H1 (cell line): ENCODE measurements at regions not wholly inside any gene's neighbourhood (a gene's known extent, or its start where the extent isn't known, plus 50 kb on each side); places are given as distances from the start of the nearest gene placed in this dataset.

ENCODE experiments used
- CTCF ChIA-PET: fragments of 300-600 bp; sonication (Branson Sonifier 250); formaldehyde crosslinking; loops from one replicate; lab custom pipeline; 2021; ENCODE audit not compliant: partially characterized antibody; lab: Charles Lee
- POLR2A ChIA-PET: fragments of 300-600 bp; sonication (Branson Sonifier 250); formaldehyde crosslinking; loops from one replicate; lab custom pipeline; 2021; ENCODE audit warnings: inconsistent platforms; ENCODE audit not compliant: partially characterized antibody; lab: Charles Lee
- DNase-seq, 2 experiments: peaks; one replicate each; pipeline versions ENCODE4 v3.0.0 to v3.0.0-alpha.2; 2010 to 2022; ENCODE audit warnings: low spot score in 2 of 2, low read depth in 1 of 2, mixed read lengths in 1 of 2
- FAIRE-seq: peaks from 2 replicates; lab custom pipeline; 2011; peaks lifted over from hg19 to GRCh38; lab: Jason Lieb, UNC
- H2AFZ ChIP-seq: 2 replicates; pipeline ENCODE4 v1.8.1; 2012; ENCODE audit warnings: low read length, inconsistent platforms
- H2AK5ac ChIP-seq: 2 replicates; pipeline ENCODE4 v1.6.1; 2013; ENCODE audit warnings: low read depth, low read length
- H2BK120ac ChIP-seq: replicated peaks from 2 replicates; pipeline ENCODE3; 2013; ENCODE audit warnings: low read depth, low read length, inconsistent platforms
- H2BK12ac ChIP-seq: 2 replicates; pipeline ENCODE4 v1.6.1; 2013; ENCODE audit warnings: low read depth, low read length
- H2BK15ac ChIP-seq: 2 replicates; pipeline ENCODE4 v1.6.1; 2013; ENCODE audit warnings: low read length
- H2BK20ac ChIP-seq: 2 replicates; pipeline ENCODE4 v1.6.1; 2013; ENCODE audit warnings: low read length
- H2BK5ac ChIP-seq: 2 replicates; pipeline ENCODE4 v1.6.1; 2013; ENCODE audit warnings: low read depth, low read length
- H3K14ac ChIP-seq: 2 replicates; pipeline ENCODE4 v1.6.1; 2013; ENCODE audit warnings: inconsistent platforms; ENCODE audit not compliant: insufficient read length
- H3K18ac ChIP-seq: 2 replicates; pipeline ENCODE4 v1.6.1; 2013; ENCODE audit warnings: low read length; ENCODE audit errors: extremely low read depth
- H3K23ac ChIP-seq: 2 replicates; pipeline ENCODE4 v1.6.1; 2013; ENCODE audit warnings: inconsistent platforms; ENCODE audit not compliant: insufficient read length
- H3K23me2 ChIP-seq: 2 replicates; pipeline ENCODE4 v1.6.1; 2013; ENCODE audit warnings: low read depth, low read length
- H3K27ac ChIP-seq: 2 replicates; pipeline ENCODE4 v1.6.1; 2011; ENCODE audit warnings: low read depth, low read length, inconsistent platforms
- H3K27me3 ChIP-seq, 4 experiments: replicated peaks in 1 of 4; 1 replicate in 1 of 4; 2 replicates in 3 of 4; pipeline versions ENCODE4 v1.6.1 to v1.8.1; 2011 to 2013; ENCODE audit warnings: low read length in 3 of 4, mild to moderate bottlenecking in 3 of 4, inconsistent platforms in 2 of 4, mixed read lengths in 2 of 4, moderate library complexity in 1 of 4; ENCODE audit not compliant: control insufficient read depth in 3 of 4, insufficient read depth in 3 of 4; ENCODE audit errors: extremely low read depth in 1 of 4
- H3K36me3 ChIP-seq, 4 experiments: 2 replicates each; pipeline versions ENCODE4 v1.6.1 to v1.8.1; 2011 to 2013; ENCODE audit warnings: mild to moderate bottlenecking in 4 of 4, low read length in 3 of 4, moderate library complexity in 2 of 4, control low read depth in 1 of 4, inconsistent platforms in 1 of 4; ENCODE audit not compliant: insufficient read depth in 4 of 4, control insufficient read depth in 2 of 4
- H3K4ac ChIP-seq: replicated peaks from 2 replicates; pipeline ENCODE3; 2013; ENCODE audit warnings: low read length, low read depth, mixed read lengths, inconsistent platforms; ENCODE audit not compliant: insufficient read length
- H3K4me1 ChIP-seq, 4 experiments: replicated peaks in 1 of 4; 1 replicate in 1 of 4; 2 replicates in 3 of 4; pipeline versions ENCODE4 v1.6.1 to v1.8.1; 2011 to 2013; ENCODE audit warnings: low read length in 3 of 4, inconsistent platforms in 2 of 4, mixed read lengths in 1 of 4; ENCODE audit not compliant: insufficient read depth in 4 of 4, control insufficient read depth in 3 of 4
- H3K4me2 ChIP-seq, 2 experiments: 2 replicates each; pipeline versions ENCODE4 v1.6.1 to v1.8.1; 2011 to 2013; ENCODE audit warnings: low read depth in 2 of 2, low read length in 2 of 2, control low read depth in 1 of 2, inconsistent platforms in 1 of 2, mild to moderate bottlenecking in 1 of 2; ENCODE audit not compliant: insufficient read depth in 1 of 2
- H3K4me3 ChIP-seq, 4 experiments: fragments of 200-600, 300-600 bp in 1 of 4; sonication (generic), shearing (Covaris generic), sonication (Bioruptor Twin) in 1 of 4; 2 replicates each; pipeline versions ENCODE4 v1.5.1 to v1.8.1; 2011 to 2016; ENCODE audit warnings: low read length in 4 of 4, low read depth in 3 of 4, control low read depth in 2 of 4, inconsistent platforms in 2 of 4, mild to moderate bottlenecking in 2 of 4, mixed read lengths in 1 of 4, moderate library complexity in 1 of 4; ENCODE audit not compliant: insufficient read depth in 2 of 4; ENCODE audit errors: extremely low read depth in 1 of 4
- H3K56ac ChIP-seq: replicated peaks from 2 replicates; pipeline ENCODE3; 2013; ENCODE audit warnings: low read depth, mild to moderate bottlenecking, mixed read lengths, low read length, inconsistent platforms; ENCODE audit not compliant: insufficient read length
- H3K79me1 ChIP-seq: 2 replicates; pipeline ENCODE4 v1.6.1; 2013; ENCODE audit warnings: low read depth, low read length, control low read depth
- H3K79me2 ChIP-seq, 2 experiments: 2 replicates each; pipeline versions ENCODE4 v1.6.1 to v1.8.1; 2012 to 2013; ENCODE audit warnings: low read length in 2 of 2, mild to moderate bottlenecking in 2 of 2, inconsistent platforms in 1 of 2; ENCODE audit not compliant: insufficient read depth in 2 of 2, control insufficient read depth in 1 of 2
- H3K9ac ChIP-seq, 4 experiments: replicated peaks in 1 of 4; 1 replicate in 1 of 4; 2 replicates in 3 of 4; pipeline versions ENCODE4 v1.6.1 to v1.8.1; 2011 to 2013; ENCODE audit warnings: low read depth in 3 of 4, low read length in 3 of 4, control low read depth in 2 of 4, mild to moderate bottlenecking in 2 of 4, moderate library complexity in 2 of 4, inconsistent platforms in 1 of 4; ENCODE audit errors: extremely low read depth in 1 of 4
- H3K9me3 ChIP-seq, 2 experiments: 2 replicates each; pipeline versions ENCODE4 v1.6.1 to v1.8.1; 2012 to 2013; ENCODE audit warnings: mild to moderate bottlenecking in 2 of 2, moderate library complexity in 2 of 2, control low read depth in 1 of 2, inconsistent platforms in 1 of 2, low read depth in 1 of 2, low read length in 1 of 2, mixed read lengths in 1 of 2; ENCODE audit not compliant: insufficient read depth in 2 of 2
- H4K20me1 ChIP-seq, 2 experiments: replicated peaks in 1 of 2; 2 replicates each; pipeline versions ENCODE3 to v1.8.1; 2011 to 2013; ENCODE audit warnings: inconsistent platforms in 2 of 2, low read length in 2 of 2, mild to moderate bottlenecking in 1 of 2; ENCODE audit not compliant: insufficient read depth in 2 of 2, control insufficient read depth in 1 of 2
- H4K5ac ChIP-seq: 2 replicates; pipeline ENCODE4 v1.6.1; 2013; ENCODE audit warnings: low read length, low read depth, mixed read lengths, inconsistent platforms; ENCODE audit not compliant: insufficient read length
- H4K8ac ChIP-seq: 2 replicates; pipeline ENCODE4 v1.8.0; 2013; ENCODE audit warnings: mild to moderate bottlenecking, moderate library complexity, low read length, inconsistent platforms; ENCODE audit not compliant: insufficient read depth; ENCODE audit errors: extremely low read depth
- H4K91ac ChIP-seq: replicated peaks from 2 replicates; pipeline ENCODE3; 2013; ENCODE audit warnings: low read length, mixed read lengths, inconsistent platforms; ENCODE audit not compliant: insufficient read length
- ASH2L ChIP-seq: fragments of 200-600, 300-600 bp; sonication (generic); IDR thresholded peaks from one replicate; pipeline ENCODE4 v1.7.1; 2017; ENCODE audit warnings: low read length
- EP300 ChIP-seq, 2 experiments: IDR thresholded peaks; 1 replicate in 1 of 2; 2 replicates in 1 of 2; pipeline ENCODE4 v1.6.1; 2011 to 2012; ENCODE audit warnings: low read depth in 2 of 2, low read length in 2 of 2, mild to moderate bottlenecking in 2 of 2, borderline replicate concordance in 1 of 2, inconsistent platforms in 1 of 2, moderate library complexity in 1 of 2
- EZH2 ChIP-seq: fragments of 200-600 bp; sonication (generic); IDR thresholded peaks from 2 replicates; pipeline ENCODE4 v1.7.1; 2012; ENCODE audit warnings: low read depth, mild to moderate bottlenecking, moderate library complexity, low read length, inconsistent platforms; ENCODE audit not compliant: severe bottlenecking
- WGBS, 2 experiments: shearing (Covaris generic) in 1 of 2; methylation state at CpG; one replicate each; pipeline versions ENCODE4 v1.1.6 to v1.1.7; 2013 to 2015; ENCODE audit warnings: low lambda C conversion rate in 2 of 2, mixed read lengths in 2 of 2, inconsistent platforms in 1 of 2, low coverage in 1 of 2, missing lambda C conversion rate in 1 of 2; ENCODE audit not compliant: insufficient replicate concordance in 2 of 2, insufficient coverage in 1 of 2, insufficient read length in 1 of 2; ENCODE audit errors: extremely low coverage in 1 of 2, missing lambda C conversion rate in 1 of 2; 5-methylcytosine and 5-hydroxymethylcytosine counted together
- TF ChIP-seq, protein P1 (sequence below): IDR thresholded peaks from 2 replicates; pipeline ENCODE4 v1.6.1; 2012; ENCODE audit warnings: inconsistent platforms

- no peaks in the 10 kb centered on the region for H3K23me2 ChIP-seq
- no peak overlapping the region for H2BK12ac ChIP-seq
- H4K5ac ChIP-seq: no peak overlapping the region
- H3K9ac ChIP-seq: no peak overlapping the region
- H3K9me3 ChIP-seq: no peaks in the 10 kb centered on the region
- DNase-seq: no peak
- POLR2A ChIA-PET: no interaction called here
- no peak overlapping the region for H3K4me3 ChIP-seq
- no peaks in the 10 kb centered on the region for H3K79me2 ChIP-seq
- CTCF ChIA-PET: interaction anchor here (2.2 kb wide), 1 partner anchor 10 kb away, joined by 8 read pairs; no protein-coding TSS in a partner anchor
- H2BK15ac ChIP-seq: no peak overlapping the region
- no peak overlapping the region for H3K56ac ChIP-seq
- TF ChIP-seq, protein P1, sequence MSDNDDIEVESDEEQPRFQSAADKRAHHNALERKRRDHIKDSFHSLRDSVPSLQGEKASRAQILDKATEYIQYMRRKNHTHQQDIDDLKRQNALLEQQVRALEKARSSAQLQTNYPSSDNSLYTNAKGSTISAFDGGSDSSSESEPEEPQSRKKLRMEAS: no peak
- no peak for TF ChIP-seq EZH2
- no peak for TF ChIP-seq ASH2L
- no peak for TF ChIP-seq EP300 (IDR thresholded peaks at IDR 0.05; ENCODE audit: borderline replicate concordance in 1 of 2, low read depth in 2 of 2, low read length in 2 of 2)
- H2BK5ac ChIP-seq: no peak overlapping the region
- H3K4ac ChIP-seq: no peak overlapping the region
- no peak overlapping the region for H3K14ac ChIP-seq
- FAIRE-seq: no peak
- WGBS, 2 experiments: 84% methylated on average over 1 of the region's 1 CpG; no CpG with 5 or more reads in 1 of the 2 experiments
- H3K79me1 ChIP-seq: no peaks in the 10 kb centered on the region
- H3K27me3 ChIP-seq: no peaks in the 10 kb centered on the region
- H2BK20ac ChIP-seq: no peak overlapping the region
- no peak overlapping the region for H4K8ac ChIP-seq
- H2AFZ ChIP-seq: no peak overlapping the region
- H3K36me3 ChIP-seq: no peaks in the 10 kb centered on the region
- no peak overlapping the region for H3K4me2 ChIP-seq
- no peak overlapping the region for H3K27ac ChIP-seq
- H3K23ac ChIP-seq: no peak overlapping the region
- H2BK120ac ChIP-seq: no peak overlapping the region
- no peak overlapping the region for H3K18ac ChIP-seq
- H4K91ac ChIP-seq: no peak overlapping the region
- no peaks in the 10 kb centered on the region for H3K4me1 ChIP-seq
- no peak overlapping the region for H2AK5ac ChIP-seq
- H4K20me1 ChIP-seq: no peaks in the 10 kb centered on the region
Observed at GRCh38 chr13:80039000-80039399, 301.9 kb downstream of the SPRY2 start.
